Bronchial epithelial cell (primary cell): ENCODE measurements at regions not wholly inside any gene's neighbourhood (a gene's known extent, or its start where the extent isn't known, plus 50 kb on each side); places are given as distances from the start of the nearest gene placed in this dataset.

Experiments
- DNase-seq: peaks from one replicate; pipeline ENCODE4 v3.0.0-alpha.2; 2010; ENCODE audit warnings: low read depth
- FAIRE-seq: peaks from 2 replicates; lab custom pipeline; 2011; peaks lifted over from hg19 to GRCh38; lab: Jason Lieb, UNC
- H3K27me3 ChIP-seq: 2 replicates; pipeline ENCODE4 v1.5.1; 2011; ENCODE audit warnings: low read length; ENCODE audit not compliant: control insufficient read depth, insufficient read depth
- H3K36me3 ChIP-seq: 2 replicates; pipeline ENCODE4 v1.5.1; 2011; ENCODE audit warnings: low read length; ENCODE audit not compliant: control insufficient read depth, insufficient read depth
- H3K4me3 ChIP-seq: 2 replicates; pipeline ENCODE4 v1.5.1; 2011; ENCODE audit warnings: mild to moderate bottlenecking, low read depth, low read length, control low read depth
- TF ChIP-seq, protein P1 (sequence below): IDR thresholded peaks from 2 replicates; pipeline ENCODE4 v1.5.1; 2011; ENCODE audit warnings: mild to moderate bottlenecking, moderate library complexity, low read length, control low read depth, inconsistent platforms; ENCODE audit not compliant: insufficient read depth, severe bottlenecking

DNA sequence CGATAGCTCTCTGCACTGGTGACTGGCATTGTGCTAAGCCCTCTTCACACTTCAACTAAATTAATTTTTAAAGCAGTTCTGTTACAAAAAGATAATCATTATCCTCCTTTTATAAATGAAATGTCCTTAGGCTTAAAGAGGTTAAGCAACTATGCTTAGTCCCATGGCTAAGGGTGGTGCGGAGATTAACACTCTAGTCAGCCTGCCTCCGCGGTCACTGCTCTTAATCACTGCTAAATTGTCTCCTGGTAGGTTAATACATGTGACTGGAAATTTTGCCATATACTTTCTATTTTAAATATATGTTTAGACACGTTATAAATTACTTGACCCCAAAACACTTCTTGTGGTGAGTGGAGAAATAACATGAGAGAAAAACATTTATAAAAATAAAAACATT, 473.7 kb downstream of the CENPC start:
- H3K36me3 ChIP-seq = no peaks in the 10 kb centered on the region
- FAIRE-seq (no peak), DNase-seq (no peak)
- no peak overlapping the region for H3K4me3 ChIP-seq
- H3K27me3 ChIP-seq = no peaks in the 10 kb centered on the region
- TF ChIP-seq, protein P1, sequence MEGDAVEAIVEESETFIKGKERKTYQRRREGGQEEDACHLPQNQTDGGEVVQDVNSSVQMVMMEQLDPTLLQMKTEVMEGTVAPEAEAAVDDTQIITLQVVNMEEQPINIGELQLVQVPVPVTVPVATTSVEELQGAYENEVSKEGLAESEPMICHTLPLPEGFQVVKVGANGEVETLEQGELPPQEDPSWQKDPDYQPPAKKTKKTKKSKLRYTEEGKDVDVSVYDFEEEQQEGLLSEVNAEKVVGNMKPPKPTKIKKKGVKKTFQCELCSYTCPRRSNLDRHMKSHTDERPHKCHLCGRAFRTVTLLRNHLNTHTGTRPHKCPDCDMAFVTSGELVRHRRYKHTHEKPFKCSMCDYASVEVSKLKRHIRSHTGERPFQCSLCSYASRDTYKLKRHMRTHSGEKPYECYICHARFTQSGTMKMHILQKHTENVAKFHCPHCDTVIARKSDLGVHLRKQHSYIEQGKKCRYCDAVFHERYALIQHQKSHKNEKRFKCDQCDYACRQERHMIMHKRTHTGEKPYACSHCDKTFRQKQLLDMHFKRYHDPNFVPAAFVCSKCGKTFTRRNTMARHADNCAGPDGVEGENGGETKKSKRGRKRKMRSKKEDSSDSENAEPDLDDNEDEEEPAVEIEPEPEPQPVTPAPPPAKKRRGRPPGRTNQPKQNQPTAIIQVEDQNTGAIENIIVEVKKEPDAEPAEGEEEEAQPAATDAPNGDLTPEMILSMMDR = no peak

DNA sequence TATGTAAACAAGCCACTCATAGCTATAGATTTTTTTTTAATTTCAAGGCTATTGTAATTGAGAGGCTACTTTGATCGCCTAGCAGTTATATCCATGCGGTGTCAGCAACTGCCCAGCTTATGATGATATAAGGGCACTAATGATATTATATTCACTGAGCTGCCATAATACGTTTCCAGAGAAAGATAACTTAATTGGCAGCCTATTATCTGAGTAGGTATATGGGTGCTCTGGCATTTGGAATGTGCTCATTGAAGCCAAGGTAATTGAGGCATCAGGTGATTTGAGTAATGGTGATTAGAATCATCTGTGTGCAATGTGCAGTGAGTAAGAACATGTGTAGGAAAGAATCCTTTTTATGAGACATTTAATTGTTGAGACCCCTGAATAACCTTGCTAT, 490.0 kb downstream of the CENPC start:
- TF ChIP-seq, protein P1 = no peak
- DNase-seq (no peak), FAIRE-seq (no peak)

DNA sequence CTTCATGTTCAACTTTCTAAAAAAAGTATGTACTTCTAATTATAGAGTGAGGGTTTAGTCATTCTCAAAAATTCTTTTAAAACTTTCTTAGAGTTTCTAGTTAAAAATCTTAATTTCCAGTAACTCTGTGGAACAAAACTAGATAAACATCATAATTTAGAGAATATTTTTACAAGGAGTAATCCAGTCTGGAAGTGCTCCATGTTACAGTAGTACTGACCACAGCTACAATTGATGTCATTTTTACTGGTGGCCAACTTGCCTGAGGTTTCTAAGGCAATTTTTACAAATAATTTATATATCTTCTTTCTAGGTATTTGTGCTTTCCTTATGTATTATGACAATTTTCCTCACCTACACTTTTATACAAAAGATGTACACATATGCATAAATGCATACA, 490.4 kb downstream of the CENPC start:
- FAIRE-seq (no peak), DNase-seq (no peak)
- no peaks in the 10 kb centered on the region for H3K36me3 ChIP-seq
- H3K27me3 ChIP-seq = no peaks in the 10 kb centered on the region
- TF ChIP-seq, protein P1 = no peak
- H3K4me3 ChIP-seq = no peak overlapping the region

More for the DNA sequence above, 490.0 kb downstream of the CENPC start:
- Histone ChIP-seq H3K36me3 (no peaks in the 10 kb centered on the region), H3K4me3 (no peak overlapping the region), H3K27me3 (no peaks in the 10 kb centered on the region)

DNA sequence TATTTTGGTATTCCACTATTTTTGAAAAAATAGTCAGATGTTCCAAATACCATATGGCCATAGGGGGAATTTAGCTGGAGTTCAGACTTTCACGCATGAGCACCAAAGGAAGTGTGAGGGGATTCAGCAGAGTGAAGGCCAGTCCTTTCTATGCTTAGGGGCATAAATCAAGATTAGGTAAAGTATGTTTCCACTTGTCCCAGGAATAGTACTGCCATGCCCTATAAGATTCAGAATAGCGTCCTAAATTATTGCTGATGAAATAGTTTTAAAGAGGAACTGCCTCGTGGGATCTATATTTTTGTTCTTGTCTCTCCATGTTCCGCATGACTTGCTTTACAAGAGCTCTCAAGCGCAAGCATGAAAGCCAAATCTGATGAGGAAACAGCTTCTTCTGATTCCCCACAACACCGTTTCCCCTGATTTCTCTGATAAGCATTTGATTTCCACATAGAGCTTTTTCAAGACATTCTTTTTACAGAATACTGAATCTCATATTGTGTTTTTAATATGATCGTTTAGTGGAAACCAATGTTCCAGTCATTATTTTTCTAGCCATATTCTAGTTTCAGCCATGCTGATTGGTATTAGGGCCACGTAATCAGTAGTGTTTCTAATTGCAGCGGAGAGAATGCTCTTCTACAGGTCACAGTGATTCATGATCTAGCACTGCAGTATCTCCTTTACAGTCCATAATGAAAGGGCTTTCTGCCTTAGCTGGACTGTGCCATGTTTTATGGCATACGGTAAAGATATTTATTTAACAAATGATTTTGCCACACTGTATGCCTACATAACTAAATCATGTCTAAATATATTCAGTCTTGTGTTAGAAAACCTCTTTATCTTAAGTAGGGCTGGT, 492.3 kb downstream of the CENPC start:
- FAIRE-seq (no peak), DNase-seq (no peak)
- Histone ChIP-seq H3K36me3 (no peaks in the 10 kb centered on the region), H3K27me3 (no peaks in the 10 kb centered on the region), H3K4me3 (no peak overlapping the region)
- TF ChIP-seq, protein P1 = no peak

DNA sequence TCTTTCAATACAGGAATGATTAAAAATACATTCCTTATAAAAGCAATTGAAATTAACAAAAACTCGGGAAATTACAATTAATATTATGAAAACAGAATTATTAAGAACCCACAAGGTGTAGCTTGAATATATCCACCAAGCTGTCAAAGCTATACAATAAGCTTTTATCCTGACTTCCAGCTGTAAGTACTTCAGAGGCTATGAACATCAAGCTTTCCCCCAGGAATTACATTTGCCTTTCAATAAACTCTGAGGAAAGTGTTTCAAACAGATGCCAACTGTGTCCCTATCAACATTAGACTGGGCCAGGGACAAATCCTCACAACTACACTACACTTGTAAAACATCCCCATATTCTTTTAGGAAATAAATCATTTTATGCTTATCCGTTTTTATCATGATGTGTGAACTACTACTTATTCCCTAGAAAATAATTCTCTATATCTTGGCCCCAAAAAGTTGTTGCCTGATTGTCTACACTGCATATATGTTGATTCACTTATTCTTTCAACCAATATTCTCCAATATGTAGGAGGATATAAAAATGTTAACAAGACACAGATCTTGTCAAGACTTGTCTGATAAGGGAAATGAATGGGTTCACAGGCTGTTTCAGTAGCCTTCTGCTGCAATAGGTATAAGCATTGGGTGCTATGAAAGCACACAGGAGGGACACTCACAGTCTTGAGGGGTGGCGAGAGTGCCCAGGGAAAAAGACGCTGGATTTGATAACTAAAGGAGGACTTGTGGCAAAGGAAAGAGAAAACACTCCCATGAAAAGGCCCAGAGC, 494.1 kb downstream of the CENPC start:
- DNase-seq (peak; percentile 74), FAIRE-seq (no peak)
- Histone ChIP-seq H3K27me3 (no peaks in the 10 kb centered on the region), H3K4me3 (no peak overlapping the region), H3K36me3 (no peaks in the 10 kb centered on the region)
- TF ChIP-seq, protein P1 = no peak
